Parathyroid adenoma (tissue), 2 donors: ENCODE measurements at regions not wholly inside any gene's neighbourhood (a gene's known extent, or its start where the extent isn't known, plus 50 kb on each side); places are given as distances from the start of the nearest gene placed in this dataset.

Experiments
- H2AFZ ChIP-seq: fragments of 300-600 bp; sonication (generic); one replicate; pipeline ENCODE4 v1.7.0; 2017; ENCODE audit warnings: antibody characterized with exemption, mild to moderate bottlenecking
- H3K27ac ChIP-seq: fragments of 300-600 bp; sonication (generic); one replicate; pipeline ENCODE4 v1.7.0; 2017
- H3K27me3 ChIP-seq: fragments of 300-600 bp; sonication (generic); one replicate; pipeline ENCODE4 v1.7.0; 2017; ENCODE audit warnings: low read length; ENCODE audit not compliant: control insufficient read depth, insufficient read depth
- H3K36me3 ChIP-seq: fragments of 300-600 bp; sonication (generic); one replicate; pipeline ENCODE4 v1.7.0; 2017; ENCODE audit warnings: low read length; ENCODE audit not compliant: control insufficient read depth, insufficient read depth
- H3K4me1 ChIP-seq: fragments of 300-600 bp; sonication (generic); one replicate; pipeline ENCODE4 v1.7.0; 2017; ENCODE audit warnings: control low read depth
- H3K4me2 ChIP-seq: fragments of 300-600 bp; sonication (generic); one replicate; pipeline ENCODE4 v1.7.0; 2017; ENCODE audit warnings: low read length
- H3K4me3 ChIP-seq: fragments of 300-600 bp; sonication (generic); one replicate; pipeline ENCODE4 v1.7.0; 2017; ENCODE audit warnings: low read depth, low read length
- H3K79me2 ChIP-seq: fragments of 300-600 bp; sonication (generic); one replicate; pipeline ENCODE4 v1.7.0; 2017; ENCODE audit warnings: control low read depth
- H3K9ac ChIP-seq: fragments of 300-600 bp; sonication (generic); one replicate; pipeline ENCODE4 v1.7.0; 2017; ENCODE audit warnings: mild to moderate bottlenecking
- H3K9me3 ChIP-seq: fragments of 300-600 bp; sonication (generic); one replicate; pipeline ENCODE4 v1.7.0; 2017; ENCODE audit warnings: low read length; ENCODE audit not compliant: control insufficient read depth
- TF ChIP-seq, protein P1 (sequence below): fragments of 300-600 bp; sonication (generic); IDR thresholded peaks from one replicate; pipeline ENCODE4 v1.7.0; 2017; ENCODE audit warnings: antibody characterized with exemption, mild to moderate bottlenecking
- donor health status: primary hyperparathyroidism.

- H3K27ac ChIP-seq: no peak overlapping the region
- no peaks in the 10 kb centered on the region for H3K36me3 ChIP-seq
- no peak overlapping the region for H3K4me3 ChIP-seq
- no peak overlapping the region for H3K9ac ChIP-seq
- TF ChIP-seq, protein P1, sequence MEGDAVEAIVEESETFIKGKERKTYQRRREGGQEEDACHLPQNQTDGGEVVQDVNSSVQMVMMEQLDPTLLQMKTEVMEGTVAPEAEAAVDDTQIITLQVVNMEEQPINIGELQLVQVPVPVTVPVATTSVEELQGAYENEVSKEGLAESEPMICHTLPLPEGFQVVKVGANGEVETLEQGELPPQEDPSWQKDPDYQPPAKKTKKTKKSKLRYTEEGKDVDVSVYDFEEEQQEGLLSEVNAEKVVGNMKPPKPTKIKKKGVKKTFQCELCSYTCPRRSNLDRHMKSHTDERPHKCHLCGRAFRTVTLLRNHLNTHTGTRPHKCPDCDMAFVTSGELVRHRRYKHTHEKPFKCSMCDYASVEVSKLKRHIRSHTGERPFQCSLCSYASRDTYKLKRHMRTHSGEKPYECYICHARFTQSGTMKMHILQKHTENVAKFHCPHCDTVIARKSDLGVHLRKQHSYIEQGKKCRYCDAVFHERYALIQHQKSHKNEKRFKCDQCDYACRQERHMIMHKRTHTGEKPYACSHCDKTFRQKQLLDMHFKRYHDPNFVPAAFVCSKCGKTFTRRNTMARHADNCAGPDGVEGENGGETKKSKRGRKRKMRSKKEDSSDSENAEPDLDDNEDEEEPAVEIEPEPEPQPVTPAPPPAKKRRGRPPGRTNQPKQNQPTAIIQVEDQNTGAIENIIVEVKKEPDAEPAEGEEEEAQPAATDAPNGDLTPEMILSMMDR: no peak
- no peaks in the 10 kb centered on the region for H3K27me3 ChIP-seq
- H3K4me1 ChIP-seq: no peaks in the 10 kb centered on the region
- H3K4me2 ChIP-seq: no peak overlapping the region
- H3K9me3 ChIP-seq: no peaks in the 10 kb centered on the region
- H2AFZ ChIP-seq: no peak overlapping the region
- no peaks in the 10 kb centered on the region for H3K79me2 ChIP-seq
Measured at GRCh38 chrX:110955706-110956105, 140.3 kb upstream of the PAK3 start.

GRCh38 chrX:110954428-110955100 is 141.4 kb upstream of the PAK3 start:
- H2AFZ ChIP-seq: no peak overlapping the region
- H3K36me3 ChIP-seq: no peaks in the 10 kb centered on the region
- no peak overlapping the region for H3K27ac ChIP-seq
- no peak overlapping the region for H3K9ac ChIP-seq
- TF ChIP-seq, protein P1: no peak
- H3K9me3 ChIP-seq: no peaks in the 10 kb centered on the region
- H3K79me2 ChIP-seq: no peaks in the 10 kb centered on the region
- H3K4me3 ChIP-seq: no peak overlapping the region
- no peaks in the 10 kb centered on the region for H3K27me3 ChIP-seq
- no peaks in the 10 kb centered on the region for H3K4me1 ChIP-seq
- no peak overlapping the region for H3K4me2 ChIP-seq

DNA sequence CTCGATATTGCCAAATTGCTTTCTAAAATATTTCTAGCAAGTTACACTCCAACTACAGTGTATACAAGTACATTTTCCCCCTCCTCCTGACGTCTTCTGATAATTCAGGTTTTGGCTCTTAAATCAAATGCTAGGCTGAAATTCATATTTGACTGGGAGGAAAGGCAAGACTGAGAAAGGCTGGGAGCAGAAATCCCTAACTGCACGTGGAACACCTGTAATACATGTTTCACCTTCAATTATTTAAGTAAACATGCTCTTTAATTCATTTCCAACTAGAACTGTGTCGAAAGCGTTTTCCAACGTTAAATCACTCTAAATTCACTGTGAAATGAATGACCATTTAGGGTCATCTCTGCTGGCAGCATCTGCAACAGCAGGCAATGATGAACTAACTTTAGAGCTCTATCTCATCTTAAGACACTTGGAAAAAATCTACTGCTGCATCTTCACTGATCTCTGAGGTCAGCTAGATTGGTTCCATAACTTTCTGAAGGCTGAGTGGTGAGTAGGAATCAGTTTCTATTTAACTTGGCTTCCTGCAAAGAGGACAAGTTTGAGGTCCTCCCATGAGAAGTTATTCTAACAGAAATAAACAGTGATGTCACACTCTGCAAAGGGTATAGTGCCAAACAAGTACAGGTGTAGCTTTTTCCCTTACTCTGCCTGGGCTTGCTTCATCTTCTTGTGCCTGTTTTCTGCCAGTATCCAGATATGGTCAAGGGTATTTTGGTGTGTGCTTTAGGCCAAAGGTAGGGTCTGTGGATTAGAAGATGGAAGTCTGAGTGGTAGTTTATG is 144.3 kb upstream of the PAK3 start:
- no peaks in the 10 kb centered on the region for H3K27me3 ChIP-seq
- no peaks in the 10 kb centered on the region for H3K36me3 ChIP-seq
- H3K9me3 ChIP-seq: no peaks in the 10 kb centered on the region
- no peaks in the 10 kb centered on the region for H3K4me1 ChIP-seq
- H3K9ac ChIP-seq: no peak overlapping the region
- TF ChIP-seq, protein P1: no peak
- H3K27ac ChIP-seq: no peak overlapping the region
- H3K79me2 ChIP-seq: no peaks in the 10 kb centered on the region
- H3K4me3 ChIP-seq: no peak overlapping the region
- H3K4me2 ChIP-seq: no peak overlapping the region
- H2AFZ ChIP-seq: no peak overlapping the region

DNA sequence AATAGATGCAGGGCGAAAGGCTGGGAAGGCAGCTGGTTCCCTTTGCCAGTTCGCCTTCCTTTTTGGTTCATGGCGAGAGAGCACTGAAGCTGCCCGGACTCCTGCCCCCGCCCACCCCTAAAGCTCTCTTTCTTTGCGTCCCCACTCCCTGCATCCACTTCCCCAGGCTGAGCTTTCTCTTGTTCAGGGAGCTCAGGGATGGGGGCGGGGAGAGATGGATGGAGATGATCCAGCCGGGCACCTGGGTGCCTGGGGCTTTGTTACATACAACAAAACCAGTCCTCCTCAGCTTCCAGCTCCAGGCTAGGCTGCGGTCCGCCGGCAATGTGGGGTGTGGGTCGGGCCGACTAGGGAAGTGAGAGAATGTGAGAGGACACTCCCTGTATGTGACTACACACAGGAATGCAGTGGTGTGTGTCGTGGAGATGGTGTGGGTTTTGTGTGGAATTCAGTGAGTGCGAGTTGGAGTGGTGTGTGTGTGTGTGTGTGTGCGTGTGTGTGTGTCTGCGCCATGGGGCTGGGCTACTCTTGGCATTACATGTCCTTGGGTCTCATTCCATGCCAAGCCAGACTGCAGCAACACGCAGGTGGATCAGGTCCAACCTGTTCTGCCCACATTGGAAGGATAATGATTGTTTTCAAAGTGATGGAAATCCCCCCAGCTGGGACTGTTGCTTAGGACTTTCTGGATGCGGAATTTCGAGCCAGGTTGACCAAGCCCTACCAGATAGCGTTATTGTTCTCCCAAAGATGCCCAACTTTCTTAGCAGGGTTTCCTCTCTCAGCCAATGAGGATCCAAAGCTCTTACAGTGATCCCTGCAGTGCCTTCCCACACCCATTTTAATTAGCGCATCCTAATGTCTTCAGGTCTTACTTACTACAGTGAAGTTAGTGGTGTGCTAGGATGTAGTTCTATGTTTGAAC is 149.4 kb upstream of the CHRDL1 start:
- no peaks in the 10 kb centered on the region for H3K4me1 ChIP-seq
- no peaks in the 10 kb centered on the region for H3K79me2 ChIP-seq
- no peaks in the 10 kb centered on the region for H3K27me3 ChIP-seq
- H3K9ac ChIP-seq: no peak overlapping the region
- H3K4me2 ChIP-seq: peak overlapping the region; percentile 37
- no peaks in the 10 kb centered on the region for H3K36me3 ChIP-seq
- TF ChIP-seq, protein P1: no peak
- no peak overlapping the region for H3K27ac ChIP-seq
- H3K4me3 ChIP-seq: no peak overlapping the region
- no peaks in the 10 kb centered on the region for H3K9me3 ChIP-seq
- H2AFZ ChIP-seq: peak overlapping the region; percentile 11
